ENCODE measurements at regions not wholly inside any gene's neighbourhood (a gene's known extent, or its start where the extent isn't known, plus 50 kb on each side); places are given as distances from the start of the nearest gene placed in this dataset.
"Not testable (repeated sequence)": the region's sequence is repeated elsewhere in the genome, so short reads cannot be mapped to it uniquely, and the experiment has no call there.

DNA sequence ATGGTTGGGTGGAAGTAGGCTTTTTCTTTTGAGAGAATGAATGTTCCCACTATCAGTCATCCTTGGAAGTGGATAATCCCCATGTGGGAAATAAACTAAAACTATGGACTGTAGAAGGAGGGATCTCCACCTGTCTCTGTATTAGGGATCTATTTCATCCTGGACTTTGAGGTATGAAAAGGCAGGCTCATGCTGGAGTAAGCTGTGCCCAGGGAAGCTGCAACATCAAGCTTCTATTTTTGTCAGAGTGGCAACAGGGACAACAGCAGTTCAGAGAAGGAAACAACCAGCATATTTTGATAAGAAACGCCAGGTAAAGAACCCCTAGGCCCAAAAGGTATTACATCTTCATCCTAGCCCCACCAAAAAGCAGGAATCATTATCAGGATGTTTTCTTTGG is 122.0 kb downstream of the MDH1 start:
- Histone ChIP-seq H3K4me1 (no peaks in the 10 kb centered on the region), H3K27ac (no peak overlapping the region), H3K9me3 (no peaks in the 10 kb centered on the region), H3K36me3 (no peaks in the 10 kb centered on the region), H3K4me3 (no peak overlapping the region), H3K27me3 (no peaks in the 10 kb centered on the region)
- TF ChIP-seq POLR2A (IDR thresholded peaks at IDR 0.05): no peak
- TF ChIP-seq, protein P1, sequence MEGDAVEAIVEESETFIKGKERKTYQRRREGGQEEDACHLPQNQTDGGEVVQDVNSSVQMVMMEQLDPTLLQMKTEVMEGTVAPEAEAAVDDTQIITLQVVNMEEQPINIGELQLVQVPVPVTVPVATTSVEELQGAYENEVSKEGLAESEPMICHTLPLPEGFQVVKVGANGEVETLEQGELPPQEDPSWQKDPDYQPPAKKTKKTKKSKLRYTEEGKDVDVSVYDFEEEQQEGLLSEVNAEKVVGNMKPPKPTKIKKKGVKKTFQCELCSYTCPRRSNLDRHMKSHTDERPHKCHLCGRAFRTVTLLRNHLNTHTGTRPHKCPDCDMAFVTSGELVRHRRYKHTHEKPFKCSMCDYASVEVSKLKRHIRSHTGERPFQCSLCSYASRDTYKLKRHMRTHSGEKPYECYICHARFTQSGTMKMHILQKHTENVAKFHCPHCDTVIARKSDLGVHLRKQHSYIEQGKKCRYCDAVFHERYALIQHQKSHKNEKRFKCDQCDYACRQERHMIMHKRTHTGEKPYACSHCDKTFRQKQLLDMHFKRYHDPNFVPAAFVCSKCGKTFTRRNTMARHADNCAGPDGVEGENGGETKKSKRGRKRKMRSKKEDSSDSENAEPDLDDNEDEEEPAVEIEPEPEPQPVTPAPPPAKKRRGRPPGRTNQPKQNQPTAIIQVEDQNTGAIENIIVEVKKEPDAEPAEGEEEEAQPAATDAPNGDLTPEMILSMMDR (IDR thresholded peaks at IDR 0.05): no peak
- no peak for DNase-seq

DNA sequence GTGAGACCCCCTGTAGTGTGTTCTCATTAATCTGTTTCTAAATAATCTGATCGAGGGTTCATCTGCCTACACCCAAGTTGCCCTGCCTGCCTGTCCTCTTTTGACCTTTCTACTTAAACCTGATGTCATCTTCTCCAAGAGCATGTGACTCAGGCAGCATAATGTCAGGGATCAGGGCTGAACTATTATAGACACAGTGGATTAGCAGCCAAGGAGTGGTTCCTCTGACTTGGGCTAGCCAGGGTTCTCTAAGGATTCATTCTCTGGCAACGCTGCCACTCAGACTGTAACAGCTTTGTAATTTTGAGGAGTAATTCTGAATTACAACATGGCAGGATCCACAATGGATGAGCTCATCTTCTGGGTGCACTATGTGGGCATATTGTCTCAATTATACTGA is 124.0 kb downstream of the MDH1 start:
- Histone ChIP-seq H3K4me3 (no peak overlapping the region), H3K27me3 (no peaks in the 10 kb centered on the region), H3K9me3 (no peaks in the 10 kb centered on the region), H3K27ac (no peak overlapping the region), H3K4me1 (no peaks in the 10 kb centered on the region), H3K36me3 (no peaks in the 10 kb centered on the region)
- TF ChIP-seq, protein P1 (IDR thresholded peaks at IDR 0.05): no peak
- TF ChIP-seq POLR2A (IDR thresholded peaks at IDR 0.05): no peak
- DNase-seq: no peak

DNA sequence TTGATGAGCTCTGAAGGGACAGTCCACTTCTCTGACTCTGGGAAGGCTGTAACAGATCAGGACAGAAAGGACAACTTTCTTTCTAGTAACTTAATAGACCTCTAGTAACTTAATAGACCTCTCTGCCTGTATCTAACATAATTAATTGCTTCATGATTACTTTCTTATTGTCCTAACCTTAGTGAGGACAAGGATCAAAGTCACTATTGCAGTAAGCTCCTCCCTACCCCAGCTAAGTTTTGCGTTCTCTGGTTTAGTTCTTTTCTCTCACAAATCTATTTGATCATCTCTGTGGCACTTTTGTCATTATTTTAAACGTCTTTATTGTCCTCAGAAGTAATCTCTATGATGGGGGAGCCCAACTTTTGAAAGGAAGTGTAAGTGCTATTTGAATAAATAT is 125.5 kb upstream of the UGP2 start:
- DNase-seq: no peak
- Histone ChIP-seq H3K4me3 (no peak overlapping the region), H3K27me3 (no peaks in the 10 kb centered on the region), H3K36me3 (no peaks in the 10 kb centered on the region), H3K9me3 (no peaks in the 10 kb centered on the region), H3K4me1 (no peaks in the 10 kb centered on the region), H3K27ac (no peak overlapping the region)
- no peak for TF ChIP-seq POLR2A (IDR thresholded peaks at IDR 0.05)
- TF ChIP-seq, protein P1 (IDR thresholded peaks at IDR 0.05): no peak

DNA sequence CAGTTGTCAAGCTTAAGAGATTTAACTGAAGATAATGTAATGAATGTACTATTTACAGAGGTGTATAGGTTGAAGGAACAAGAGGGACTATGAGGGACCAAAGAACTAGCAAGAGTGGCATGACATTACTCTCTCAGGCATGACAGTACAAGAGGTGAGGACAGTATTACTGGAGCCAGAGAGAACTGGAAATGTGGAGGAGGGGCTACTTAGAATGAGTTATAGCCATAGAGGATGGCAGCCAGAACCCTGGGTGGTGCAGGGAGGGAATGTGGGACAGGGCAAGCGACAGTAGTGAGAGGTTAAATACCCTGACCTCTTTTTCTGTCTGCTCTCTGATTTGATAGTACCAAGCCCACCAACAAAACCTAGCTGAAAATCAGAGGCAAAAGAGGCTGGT is 122.6 kb upstream of the UGP2 start:
- no peak for DNase-seq
- Histone ChIP-seq H3K4me1 (no peaks in the 10 kb centered on the region), H3K36me3 (no peaks in the 10 kb centered on the region), H3K27me3 (no peaks in the 10 kb centered on the region), H3K9me3 (no peaks in the 10 kb centered on the region), H3K4me3 (no peak overlapping the region), H3K27ac (no peak overlapping the region)
- TF ChIP-seq, protein P1 (IDR thresholded peaks at IDR 0.05): no peak
- no peak for TF ChIP-seq POLR2A (IDR thresholded peaks at IDR 0.05)

DNA sequence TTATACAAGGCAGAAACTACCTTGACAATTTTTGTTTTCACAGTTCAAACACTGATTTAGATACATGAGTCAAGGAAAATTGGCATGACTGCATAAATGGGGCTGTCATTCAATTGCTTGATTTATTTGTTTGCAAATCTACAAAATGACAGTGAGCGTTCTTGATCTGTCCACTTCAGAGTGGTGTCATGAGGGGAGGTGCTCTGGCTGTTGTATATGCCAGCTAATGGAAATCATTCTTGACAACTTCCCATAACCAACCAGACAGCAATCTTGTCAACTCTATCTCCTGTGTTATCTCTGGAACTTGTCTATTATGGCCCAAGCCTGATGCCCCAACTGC is 120.6 kb upstream of the UGP2 start:
- Histone ChIP-seq H3K4me3 (no peak overlapping the region), H3K27ac (no peak overlapping the region), H3K27me3 (no peaks in the 10 kb centered on the region), H3K4me1 (no peaks in the 10 kb centered on the region), H3K36me3 (no peaks in the 10 kb centered on the region), H3K9me3 (no peaks in the 10 kb centered on the region)
- TF ChIP-seq POLR2A (IDR thresholded peaks at IDR 0.05): no peak
- TF ChIP-seq, protein P1 (IDR thresholded peaks at IDR 0.05): no peak
- no peak for DNase-seq

DNA sequence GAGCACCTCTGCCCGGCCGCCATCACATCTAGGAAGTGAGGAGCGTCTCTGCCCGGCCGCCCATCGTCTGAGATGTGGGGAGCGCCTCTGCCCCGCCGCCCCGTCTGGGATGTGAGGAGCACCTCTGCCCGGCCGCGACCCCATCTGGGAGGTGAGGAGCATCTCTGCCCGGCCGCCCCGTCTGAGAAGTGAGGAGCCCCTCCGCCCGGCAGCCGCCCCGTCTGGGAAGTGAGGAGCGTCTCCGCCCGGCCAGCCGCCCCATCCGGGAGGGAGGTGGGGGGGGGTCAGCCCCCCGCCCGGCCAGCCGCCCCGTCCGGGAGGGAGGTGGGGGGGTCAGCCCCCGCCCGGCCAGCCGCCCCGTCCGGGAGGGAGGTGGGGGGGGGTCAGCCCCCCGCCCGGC is 119.4 kb upstream of the UGP2 start:
- not testable (repeated sequence) for H3K27me3 ChIP-seq, H3K9me3 ChIP-seq, H3K27ac ChIP-seq, H3K36me3 ChIP-seq, H3K4me1 ChIP-seq, H3K4me3 ChIP-seq, DNase-seq

Measured in Peyer's patch (tissue), 4 donors.